ENCODE measurements at regions not wholly inside any gene's neighbourhood (a gene's known extent, or its start where the extent isn't known, plus 50 kb on each side); places are given as distances from the start of the nearest gene placed in this dataset.

- no peak overlapping the region for H4K91ac ChIP-seq (replicated peaks; ENCODE audit: insufficient read length, low read length)
- no peak for FAIRE-seq
- no peak overlapping the region for H4K8ac ChIP-seq (ENCODE audit: extremely low read depth, insufficient read depth, low read length)
- no peak overlapping the region for H3K27ac ChIP-seq (ENCODE audit: low read depth, low read length)
- no peaks in the 10 kb centered on the region for H3K79me1 ChIP-seq (ENCODE audit: low read depth, low read length)
- no peak overlapping the region for H2BK5ac ChIP-seq (ENCODE audit: low read depth, low read length)
- H3K4me2 ChIP-seq (ENCODE audit: insufficient read depth in 1 of 2, low read depth in 2 of 2, low read length in 2 of 2), result no peak overlapping the region
- no peaks in the 10 kb centered on the region for H3K79me2 ChIP-seq (ENCODE audit: control insufficient read depth in 1 of 2, insufficient read depth in 2 of 2, low read length in 2 of 2)
- H3K4me3 ChIP-seq (ENCODE audit: extremely low read depth in 1 of 4, insufficient read depth in 2 of 4, low read depth in 3 of 4, low read length in 4 of 4), result no peak overlapping the region
- no peaks in the 10 kb centered on the region for H3K23me2 ChIP-seq (ENCODE audit: low read depth, low read length)
- no peak overlapping the region for H3K9ac ChIP-seq (replicated peaks in 1 of 4; ENCODE audit: extremely low read depth in 1 of 4, low read depth in 3 of 4, low read length in 3 of 4)
- H3K4ac ChIP-seq (replicated peaks; ENCODE audit: insufficient read length, low read depth, low read length), result no peak overlapping the region
- WGBS, 2 experiments (ENCODE audit: extremely low coverage in 1 of 2, insufficient coverage in 1 of 2, insufficient read length in 1 of 2, insufficient replicate concordance in 2 of 2, low coverage in 1 of 2, low lambda C conversion rate in 2 of 2, missing lambda C conversion rate in 1 of 2), result 85% methylated on average over 3 of the region's 3 CpGs; no CpG with 5 or more reads in 1 of the 2 experiments
- H2BK15ac ChIP-seq (ENCODE audit: low read length), result no peak overlapping the region
- POLR2A ChIA-PET (ENCODE audit: partially characterized antibody), result no interaction called here
- no peak overlapping the region for H2BK20ac ChIP-seq (ENCODE audit: low read length)
- no peak overlapping the region for H3K14ac ChIP-seq (ENCODE audit: insufficient read length)
- H2BK12ac ChIP-seq (ENCODE audit: low read depth, low read length), result no peak overlapping the region
- no peak overlapping the region for H3K18ac ChIP-seq (ENCODE audit: extremely low read depth, low read length)
- TF ChIP-seq GTF2F1 (IDR thresholded peaks at IDR 0.05; ENCODE audit: borderline replicate concordance, low read depth, low read length) (no peak), SIRT6 (IDR thresholded peaks at IDR 0.05; ENCODE audit: low read length) (no peak), MAFK (IDR thresholded peaks at IDR 0.05; ENCODE audit: low read depth, low read length) (no peak), SIN3A (conservative IDR thresholded peaks at IDR 0.05 in 1 of 2, IDR thresholded peaks at IDR 0.05 in 1 of 2; ENCODE audit: low read depth in 1 of 2, low read length in 2 of 2) (no peak), JUN (IDR thresholded peaks at IDR 0.05; ENCODE audit: low read depth, low read length) (no peak), SP2 (IDR thresholded peaks at IDR 0.05; ENCODE audit: low read length) (no peak), EGR1 (IDR thresholded peaks at IDR 0.05; ENCODE audit: borderline replicate concordance, low read depth, low read length) (no peak), POLR2AphosphoS5 (IDR thresholded peaks at IDR 0.05; ENCODE audit: low read depth, low read length) (no peak), TBP (IDR thresholded peaks at IDR 0.05; ENCODE audit: low read depth, low read length) (no peak), KDM4A (IDR thresholded peaks at IDR 0.05; ENCODE audit: low read depth, low read length, severe bottlenecking) (no peak), HDAC2 (IDR thresholded peaks at IDR 0.05; ENCODE audit: borderline replicate concordance in 1 of 2, low read depth in 2 of 2, low read length in 2 of 2) (no peak)
- H2BK120ac ChIP-seq (replicated peaks; ENCODE audit: low read depth, low read length), result no peak overlapping the region
- no peak overlapping the region for H2AFZ ChIP-seq (ENCODE audit: low read length)
- no peaks in the 10 kb centered on the region for H4K20me1 ChIP-seq (replicated peaks in 1 of 2; ENCODE audit: control insufficient read depth in 1 of 2, insufficient read depth in 2 of 2, low read length in 2 of 2)
- H3K56ac ChIP-seq (replicated peaks; ENCODE audit: insufficient read length, low read depth, low read length), result no peak overlapping the region
- no peaks in the 10 kb centered on the region for H3K27me3 ChIP-seq (replicated peaks in 1 of 4; ENCODE audit: control insufficient read depth in 3 of 4, extremely low read depth in 1 of 4, insufficient read depth in 3 of 4, low read length in 3 of 4)
- H2AK5ac ChIP-seq (ENCODE audit: low read depth, low read length), result no peak overlapping the region
- H4K5ac ChIP-seq (ENCODE audit: insufficient read length, low read depth, low read length), result no peak overlapping the region
- peaks cover 0 to 2% (median 0%) of the 10 kb centered on the region in 4 experiments; a peak in 2 of 7 replicates for H3K4me1 ChIP-seq (replicated peaks in 1 of 4; ENCODE audit: control insufficient read depth in 3 of 4, insufficient read depth in 4 of 4, low read length in 3 of 4)
- no peaks in the 10 kb centered on the region for H3K36me3 ChIP-seq (ENCODE audit: control insufficient read depth in 2 of 4, insufficient read depth in 4 of 4, low read length in 3 of 4)
- CTCF ChIA-PET (ENCODE audit: partially characterized antibody), result interaction anchor here (1.9 kb wide), 1 partner anchor 15 kb away, joined by 6 read pairs; no protein-coding TSS in a partner anchor
- no peak for DNase-seq (ENCODE audit: low read depth in 1 of 2, low spot score in 2 of 2)
- H3K23ac ChIP-seq (ENCODE audit: insufficient read length), result no peak overlapping the region
- H3K9me3 ChIP-seq (ENCODE audit: insufficient read depth in 2 of 2, low read depth in 1 of 2, low read length in 1 of 2), result peaks cover 9 to 10% of the 10 kb centered on the region in 2 experiments; a peak in 3 of 4 replicates
Observed at GRCh38 chr18:56035546-56035945, 447.6 kb upstream of the TCF4 start.

All from H1 (cell line).